PC-3 (cell line): ENCODE measurements at regions not wholly inside any gene's neighbourhood (a gene's known extent, or its start where the extent isn't known, plus 50 kb on each side); places are given as distances from the start of the nearest gene placed in this dataset.

Experiments used
- EZH2 ChIP-seq: fragments of 300-600 bp; sonication (generic); IDR thresholded peaks from one replicate; pipeline ENCODE4 v1.6.1; 2017; ENCODE audit warnings: antibody characterized with exemption, mild to moderate bottlenecking, low read length; ENCODE audit not compliant: unreplicated experiment
- EZH2phosphoT487 ChIP-seq: fragments of 300-600 bp; sonication (generic); IDR thresholded peaks from 2 replicates; pipeline ENCODE4 v1.6.1; 2018; ENCODE audit warnings: mild to moderate bottlenecking, antibody characterized with exemption, low read length, borderline replicate concordance
- TF ChIP-seq, protein P1 (sequence below): fragments of 300-600 bp; sonication (generic); conservative IDR thresholded peaks from 2 replicates; pipeline ENCODE4 v1.5.1; 2017; ENCODE audit warnings: antibody characterized with exemption, low read depth, mild to moderate bottlenecking, low read length

DNA sequence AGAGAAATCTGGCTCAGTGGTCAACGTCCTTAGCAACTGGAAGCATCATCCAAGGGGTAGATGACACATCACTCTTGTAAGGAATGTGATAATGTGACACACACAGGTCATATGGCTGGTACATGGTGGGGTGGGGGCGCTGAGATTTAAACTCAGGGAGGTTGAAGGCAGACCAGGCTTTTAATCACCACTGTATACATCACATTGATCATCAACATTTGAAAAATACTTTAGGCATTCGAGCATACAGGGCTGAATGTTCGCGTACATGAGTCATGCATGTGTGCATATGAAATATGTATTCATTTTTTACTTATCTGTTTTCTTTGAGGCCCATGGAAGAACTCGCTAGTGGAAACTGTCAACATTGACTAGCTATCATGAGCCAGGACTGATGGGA is 976.4 kb downstream of the VRK1 start:
- TF ChIP-seq, protein P1, sequence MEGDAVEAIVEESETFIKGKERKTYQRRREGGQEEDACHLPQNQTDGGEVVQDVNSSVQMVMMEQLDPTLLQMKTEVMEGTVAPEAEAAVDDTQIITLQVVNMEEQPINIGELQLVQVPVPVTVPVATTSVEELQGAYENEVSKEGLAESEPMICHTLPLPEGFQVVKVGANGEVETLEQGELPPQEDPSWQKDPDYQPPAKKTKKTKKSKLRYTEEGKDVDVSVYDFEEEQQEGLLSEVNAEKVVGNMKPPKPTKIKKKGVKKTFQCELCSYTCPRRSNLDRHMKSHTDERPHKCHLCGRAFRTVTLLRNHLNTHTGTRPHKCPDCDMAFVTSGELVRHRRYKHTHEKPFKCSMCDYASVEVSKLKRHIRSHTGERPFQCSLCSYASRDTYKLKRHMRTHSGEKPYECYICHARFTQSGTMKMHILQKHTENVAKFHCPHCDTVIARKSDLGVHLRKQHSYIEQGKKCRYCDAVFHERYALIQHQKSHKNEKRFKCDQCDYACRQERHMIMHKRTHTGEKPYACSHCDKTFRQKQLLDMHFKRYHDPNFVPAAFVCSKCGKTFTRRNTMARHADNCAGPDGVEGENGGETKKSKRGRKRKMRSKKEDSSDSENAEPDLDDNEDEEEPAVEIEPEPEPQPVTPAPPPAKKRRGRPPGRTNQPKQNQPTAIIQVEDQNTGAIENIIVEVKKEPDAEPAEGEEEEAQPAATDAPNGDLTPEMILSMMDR, result no peak
- TF ChIP-seq EZH2 (no peak), EZH2phosphoT487 (no peak)
